GM21360 (cell line): ENCODE measurements at regions not wholly inside any gene's neighbourhood (a gene's known extent, or its start where the extent isn't known, plus 50 kb on each side); places are given as distances from the start of the nearest gene placed in this dataset.

Experiments
- ATAC-seq: cut with Tn5 transposase; IDR thresholded peaks from one replicate; pipeline ENCODE4 v1.9.1; 2021; ENCODE audit warnings: mild to moderate bottlenecking, moderate library complexity; ENCODE audit not compliant: unreplicated experiment

GRCh38 chr21:43348801-43349261 is 78.1 kb downstream of the SIK1 start:
- ATAC-seq, result no peak

GRCh38 chr21:43348170-43348766 is 78.7 kb downstream of the SIK1 start:
- ATAC-seq, result no peak

GRCh38 chr21:43347461-43348169 is 79.3 kb downstream of the SIK1 start:
- no peak for ATAC-seq

- ATAC-seq, result no peak
These were observed 80.4 kb downstream of the SIK1 start for GRCh38 chr21:43346551-43346950.

- ATAC-seq, result no peak
These were observed 81.1 kb downstream of the SIK1 start for GRCh38 chr21:43345746-43346409.

- ATAC-seq, result no peak
These were observed 81.7 kb downstream of the SIK1 start for GRCh38 chr21:43345046-43345745.

GRCh38 chr21:43343992-43344886 is 82.7 kb downstream of the SIK1 start:
- no peak for ATAC-seq

- no peak for ATAC-seq
These were observed 83.6 kb downstream of the SIK1 start for GRCh38 chr21:43343095-43343991.

- no peak for ATAC-seq
These were observed 84.5 kb downstream of the SIK1 start for GRCh38 chr21:43342301-43342881.

- no peak for ATAC-seq
These were observed 85.4 kb downstream of the SIK1 start for GRCh38 chr21:43341378-43342161.

GRCh38 chr21:43340491-43341377 is 86.2 kb downstream of the SIK1 start:
- no peak for ATAC-seq

GRCh38 chr21:43339668-43340067 is 87.3 kb downstream of the SIK1 start:
- ATAC-seq, result no peak

- ATAC-seq, result no peak
These were observed 88.0 kb downstream of the SIK1 start for GRCh38 chr21:43338951-43339350.

- no peak for ATAC-seq
These were observed 88.9 kb downstream of the SIK1 start for GRCh38 chr21:43337901-43338655.

- ATAC-seq, result no peak
These were observed 91.8 kb downstream of the SIK1 start for GRCh38 chr21:43335119-43335518.

GRCh38 chr21:43334214-43334958 is 92.5 kb downstream of the SIK1 start:
- no peak for ATAC-seq
